HG03039 (cell line): ENCODE measurements at regions not wholly inside any gene's neighbourhood (a gene's known extent, or its start where the extent isn't known, plus 50 kb on each side); places are given as distances from the start of the nearest gene placed in this dataset.
"Not testable (repeated sequence)": the region's sequence is repeated elsewhere in the genome, so short reads cannot be mapped to it uniquely, and the experiment has no call there.

Experiments used
- ATAC-seq: cut with Tn5 transposase; IDR thresholded peaks from one replicate; pipeline ENCODE4 v1.9.1; 2021; ENCODE audit warnings: mild to moderate bottlenecking, moderate library complexity; ENCODE audit not compliant: unreplicated experiment

DNA sequence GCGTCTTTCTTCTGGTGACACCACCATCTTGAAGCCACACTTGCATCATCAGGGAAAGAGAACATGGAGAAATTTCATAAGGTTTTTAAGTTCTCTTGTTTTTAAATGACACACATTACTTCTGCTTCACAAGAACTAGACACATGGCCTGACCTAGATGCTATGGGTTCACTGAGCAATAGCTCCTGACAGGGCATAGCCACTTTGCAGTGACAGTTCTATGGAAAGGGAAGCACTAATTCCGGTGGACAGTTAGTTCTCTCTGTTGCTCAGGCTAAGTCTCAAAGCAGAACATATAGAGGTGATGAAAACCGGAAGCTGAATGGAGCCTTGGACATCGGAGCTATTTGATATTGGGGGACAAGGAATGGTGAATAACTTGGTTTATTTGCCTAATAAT lies 940.1 kb upstream of the WWC1 start:
- no peak for ATAC-seq

- no peak for ATAC-seq
Observed at GRCh38 chr5:167352801-167353200, 938.6 kb upstream of the WWC1 start.

- no peak for ATAC-seq
Observed at GRCh38 chr5:167355346-167355745, 936.1 kb upstream of the WWC1 start.

GRCh38 chr5:167356374-167356773 lies 935.1 kb upstream of the WWC1 start:
- no peak for ATAC-seq

DNA sequence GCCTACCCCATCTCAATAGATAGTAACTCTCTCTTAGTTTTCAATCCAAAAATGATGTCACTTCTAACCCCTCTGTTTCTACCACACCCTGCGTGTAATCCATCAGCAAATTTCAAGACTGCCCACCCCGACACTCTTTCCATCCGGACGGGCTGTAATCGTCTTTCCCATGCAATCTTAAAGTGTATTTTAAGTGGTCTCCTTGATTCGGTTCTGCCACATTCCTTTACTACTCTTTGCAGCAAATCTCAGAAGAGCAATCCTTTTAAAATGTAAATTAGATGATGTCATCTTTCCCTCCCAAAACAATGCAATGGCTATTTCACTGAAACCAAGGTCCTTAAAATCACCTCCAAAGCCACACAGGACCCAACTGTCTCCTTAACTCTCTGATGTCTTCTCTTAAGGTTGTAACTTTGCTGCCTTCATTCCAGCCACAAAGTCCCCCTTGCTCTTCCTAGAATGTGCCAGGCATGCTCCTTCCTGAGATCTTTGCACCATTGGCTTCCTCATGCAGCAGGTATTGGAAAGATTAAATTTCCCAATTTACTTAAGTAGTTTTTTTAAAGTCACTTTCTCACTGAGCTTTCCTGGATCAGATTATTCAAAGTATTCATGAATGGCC lies 932.5 kb upstream of the WWC1 start:
- no peak for ATAC-seq

GRCh38 chr5:167361795-167362194 lies 929.6 kb upstream of the WWC1 start:
- no peak for ATAC-seq

GRCh38 chr5:167363065-167363464 lies 928.4 kb upstream of the WWC1 start:
- no peak for ATAC-seq

GRCh38 chr5:167375125-167375524 lies 916.3 kb upstream of the WWC1 start:
- no peak for ATAC-seq

- ATAC-seq = no peak
Observed at GRCh38 chr5:167378894-167379723, 912.3 kb upstream of the WWC1 start.

GRCh38 chr5:167381457-167381856 lies 910.0 kb upstream of the WWC1 start:
- ATAC-seq = no peak

- ATAC-seq = no peak
Observed at GRCh38 chr5:167389537-167389936, 901.9 kb upstream of the WWC1 start.

DNA sequence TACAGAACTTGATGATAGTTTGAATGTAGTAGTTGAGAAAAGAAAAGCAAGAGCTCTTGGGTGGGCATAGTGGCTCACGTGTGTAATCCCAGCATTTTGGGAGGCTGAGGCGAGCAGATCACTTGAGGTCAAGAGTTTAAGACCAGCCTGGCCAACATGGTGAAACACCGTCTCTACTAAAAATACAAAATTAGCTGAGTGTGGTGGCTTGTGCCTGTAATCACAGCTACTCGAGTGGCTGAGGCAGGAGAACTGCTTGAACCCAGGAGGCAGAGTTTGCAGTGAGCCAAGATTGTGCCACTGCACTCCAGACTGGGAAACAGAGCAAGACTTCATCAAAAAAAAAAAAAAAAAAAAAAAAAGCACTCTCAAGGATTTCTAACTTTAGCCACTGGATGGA lies 900.2 kb upstream of the WWC1 start:
- ATAC-seq = not testable (repeated sequence)

DNA sequence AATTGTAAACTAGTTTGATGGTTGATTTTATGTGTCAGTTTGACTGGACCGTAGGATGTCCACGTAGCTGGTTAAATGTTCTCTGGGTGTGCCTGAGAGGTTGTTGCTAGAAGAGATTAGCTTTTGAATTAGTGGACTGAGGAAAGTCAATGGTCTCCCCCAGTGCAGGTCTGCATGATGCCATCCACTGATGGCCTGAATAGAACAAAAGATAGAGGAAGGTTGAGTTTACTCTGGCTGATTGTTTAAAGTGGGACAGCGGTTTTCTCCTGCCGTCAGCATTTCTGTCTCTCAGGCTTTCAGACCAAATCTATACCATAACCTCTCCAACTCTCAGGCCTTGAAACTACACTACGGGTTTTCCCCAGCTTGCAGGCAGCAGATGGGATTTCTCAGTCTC lies 899.2 kb upstream of the WWC1 start:
- no peak for ATAC-seq

GRCh38 chr5:167393358-167393757 lies 898.1 kb upstream of the WWC1 start:
- ATAC-seq = no peak

GRCh38 chr5:167402671-167403070 lies 888.8 kb upstream of the WWC1 start:
- no peak for ATAC-seq

GRCh38 chr5:167406513-167406912 lies 884.9 kb upstream of the WWC1 start:
- ATAC-seq = no peak

- no peak for ATAC-seq
Observed at GRCh38 chr5:167412556-167412955, 878.9 kb upstream of the WWC1 start.

DNA sequence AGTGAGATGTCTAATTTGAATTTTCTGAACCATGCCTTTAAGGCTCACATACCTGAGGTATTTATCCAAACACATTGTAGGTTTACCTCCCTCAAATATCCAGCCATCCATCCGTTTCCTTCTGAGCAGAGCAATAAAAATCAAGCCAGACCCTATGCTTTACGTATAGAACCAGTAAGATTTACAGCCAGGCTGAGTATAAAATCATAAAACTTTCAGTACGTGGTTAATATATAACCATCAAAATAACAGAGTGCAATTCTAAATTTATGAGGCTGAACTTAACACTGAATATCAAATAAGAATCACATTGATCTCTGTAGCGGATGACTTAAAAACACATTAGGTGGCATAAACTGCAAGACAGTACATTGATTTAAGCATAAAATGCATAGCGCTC lies 877.9 kb upstream of the WWC1 start:
- ATAC-seq = no peak

DNA sequence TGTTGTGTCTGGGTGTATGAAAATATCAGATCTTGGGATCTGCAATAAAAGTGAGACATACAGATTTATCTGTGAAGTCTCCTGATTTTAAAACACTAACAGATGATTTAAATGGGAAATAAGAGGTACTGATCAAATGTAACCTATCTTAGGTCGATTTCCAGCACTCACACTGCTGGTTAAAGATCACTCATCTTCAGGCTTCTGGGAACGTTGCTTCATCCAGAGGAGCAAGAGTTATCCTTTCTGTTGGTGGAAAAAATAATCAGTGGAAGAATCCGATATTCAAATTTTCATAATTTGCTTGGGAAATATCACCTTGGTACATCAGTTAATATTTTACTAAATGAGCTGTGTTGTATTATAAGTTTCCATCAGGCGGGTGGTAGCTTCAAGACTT lies 876.8 kb upstream of the WWC1 start:
- ATAC-seq = no peak

DNA sequence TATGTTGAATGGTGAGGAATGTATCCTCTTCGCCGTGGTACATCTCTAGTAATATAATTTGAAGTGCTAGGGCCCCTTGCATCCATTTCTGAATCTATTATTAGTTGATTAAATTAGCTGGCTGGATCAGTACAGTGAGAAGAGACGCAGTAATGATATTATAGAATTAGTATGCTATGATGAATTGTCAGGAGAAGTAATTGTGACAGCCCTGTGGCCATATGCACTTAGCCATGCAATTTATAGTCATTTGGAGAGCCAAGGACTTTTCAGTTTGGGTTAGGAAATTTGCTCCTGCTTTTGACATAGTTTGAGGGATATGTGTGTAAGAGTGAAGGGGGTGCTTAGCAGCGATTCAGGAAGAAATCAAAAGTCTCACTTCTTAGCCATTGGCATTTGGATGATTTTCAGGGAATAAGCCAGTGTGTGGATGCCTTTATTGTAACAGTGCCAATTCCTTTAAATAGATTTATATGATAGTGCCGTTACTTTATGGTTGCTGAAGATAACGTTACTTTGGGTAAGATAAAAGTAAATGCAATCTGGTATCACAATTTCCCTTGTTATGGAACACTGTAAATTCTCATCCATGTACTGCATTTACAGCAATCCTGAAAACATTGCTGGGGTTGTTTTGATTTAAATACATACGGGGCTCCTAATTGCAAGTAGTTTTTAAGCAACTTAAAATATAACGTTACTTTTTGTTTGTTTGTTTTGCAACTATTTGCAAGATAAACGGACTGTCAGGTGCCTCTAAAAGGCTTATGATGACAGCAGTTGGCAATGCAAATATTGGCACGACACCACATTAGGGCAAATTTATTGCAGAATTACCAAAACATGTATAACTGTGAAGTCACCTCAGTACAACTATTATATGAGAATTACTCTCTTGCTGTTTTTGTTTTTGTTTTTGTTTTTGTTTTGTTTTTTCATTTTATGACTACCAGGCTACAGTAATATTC lies 875.4 kb upstream of the WWC1 start:
- ATAC-seq = no peak

DNA sequence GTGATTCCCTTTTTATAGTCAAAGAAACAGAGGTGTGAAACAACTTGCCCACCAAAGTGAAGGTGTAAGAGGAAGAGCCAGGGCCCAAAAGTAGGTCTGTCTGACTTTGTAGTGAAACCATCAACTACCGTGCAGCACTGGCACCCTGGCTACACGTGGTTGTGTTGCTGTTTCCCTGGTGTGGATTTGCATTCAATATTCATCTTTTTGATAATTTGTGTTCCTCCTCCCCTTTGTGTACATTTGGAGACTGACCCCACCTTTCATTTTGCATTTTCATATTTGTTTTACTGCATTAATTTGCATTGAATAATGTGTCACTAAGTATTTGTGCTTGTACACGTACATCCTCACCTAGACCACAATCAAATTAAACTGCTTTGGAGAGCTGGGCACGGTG lies 873.8 kb upstream of the WWC1 start:
- ATAC-seq = no peak
